H1 (cell line): ENCODE measurements at regions not wholly inside any gene's neighbourhood (a gene's known extent, or its start where the extent isn't known, plus 50 kb on each side); places are given as distances from the start of the nearest gene placed in this dataset.

Experiments
- KDM1A ChIP-seq: fragments of 200-600, 300-600 bp; sonication (generic); IDR thresholded peaks from 2 replicates; pipeline ENCODE4 v1.7.1; 2016; ENCODE audit warnings: mild to moderate bottlenecking, low read length, borderline replicate concordance
- POLR2A ChIP-seq, 2 experiments: IDR thresholded peaks; 1 replicate in 1 of 2; 2 replicates in 1 of 2; pipeline ENCODE4 v1.6.1; 2011; ENCODE audit warnings: low read depth in 2 of 2, low read length in 2 of 2, mild to moderate bottlenecking in 2 of 2; ENCODE audit errors: control extremely low read depth in 1 of 2
- RXRA ChIP-seq: IDR thresholded peaks from 2 replicates; pipeline ENCODE4 v1.6.1; 2011; ENCODE audit warnings: low read depth, mild to moderate bottlenecking, low read length, moderate library complexity; ENCODE audit not compliant: insufficient read depth
- SP1 ChIP-seq: IDR thresholded peaks from 2 replicates; pipeline ENCODE4 v1.6.1; 2011; ENCODE audit warnings: low read depth, low read length
- TEAD4 ChIP-seq: IDR thresholded peaks from 2 replicates; pipeline ENCODE4 v1.6.1; 2012; ENCODE audit warnings: low read depth, low read length, inconsistent platforms, mixed read lengths
- YY1 ChIP-seq: IDR thresholded peaks from 2 replicates; pipeline ENCODE4 v1.6.1; 2011; ENCODE audit warnings: low read depth, mild to moderate bottlenecking, low read length
- TF ChIP-seq, protein P1 (sequence below), 3 experiments: IDR thresholded peaks; 1 replicate in 2 of 3; 2 replicates in 1 of 3; pipeline versions ENCODE4 v1.5.1 to v1.6.1; 2011; ENCODE audit warnings: low read length in 3 of 3, mild to moderate bottlenecking in 3 of 3, inconsistent platforms in 2 of 3, low read depth in 1 of 3, moderate library complexity in 1 of 3; ENCODE audit not compliant: insufficient read depth in 1 of 3; ENCODE audit errors: control extremely low read depth in 1 of 3
- TF ChIP-seq, protein P2 (sequence below): fragments of 300-600 bp; sonication (generic); IDR thresholded peaks from 2 replicates; pipeline ENCODE4 v1.7.1; 2012; ENCODE audit warnings: low read length, moderate library complexity, mild to moderate bottlenecking, inconsistent platforms; ENCODE audit not compliant: insufficient replicate concordance

DNA sequence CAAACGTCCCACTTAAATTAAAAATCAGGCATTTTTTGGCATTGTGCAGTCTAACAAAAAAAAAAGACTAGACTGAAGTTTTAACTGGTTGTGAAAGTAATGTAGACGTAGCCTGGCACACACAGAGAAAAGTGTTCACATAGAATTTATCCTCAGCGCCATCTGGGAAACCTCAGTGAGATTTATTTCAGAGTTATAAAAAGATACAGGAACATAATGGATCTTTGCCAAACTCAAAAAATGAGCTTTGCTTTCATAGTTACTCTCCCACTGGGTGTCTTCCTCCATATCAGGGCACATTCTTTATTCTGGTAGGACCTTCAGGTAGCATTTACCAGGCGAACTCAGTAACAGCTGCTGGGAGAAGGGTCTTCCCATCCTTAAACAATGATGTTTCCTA lies 532.4 kb upstream of the SALL3 start:
- TF ChIP-seq, protein P1, sequence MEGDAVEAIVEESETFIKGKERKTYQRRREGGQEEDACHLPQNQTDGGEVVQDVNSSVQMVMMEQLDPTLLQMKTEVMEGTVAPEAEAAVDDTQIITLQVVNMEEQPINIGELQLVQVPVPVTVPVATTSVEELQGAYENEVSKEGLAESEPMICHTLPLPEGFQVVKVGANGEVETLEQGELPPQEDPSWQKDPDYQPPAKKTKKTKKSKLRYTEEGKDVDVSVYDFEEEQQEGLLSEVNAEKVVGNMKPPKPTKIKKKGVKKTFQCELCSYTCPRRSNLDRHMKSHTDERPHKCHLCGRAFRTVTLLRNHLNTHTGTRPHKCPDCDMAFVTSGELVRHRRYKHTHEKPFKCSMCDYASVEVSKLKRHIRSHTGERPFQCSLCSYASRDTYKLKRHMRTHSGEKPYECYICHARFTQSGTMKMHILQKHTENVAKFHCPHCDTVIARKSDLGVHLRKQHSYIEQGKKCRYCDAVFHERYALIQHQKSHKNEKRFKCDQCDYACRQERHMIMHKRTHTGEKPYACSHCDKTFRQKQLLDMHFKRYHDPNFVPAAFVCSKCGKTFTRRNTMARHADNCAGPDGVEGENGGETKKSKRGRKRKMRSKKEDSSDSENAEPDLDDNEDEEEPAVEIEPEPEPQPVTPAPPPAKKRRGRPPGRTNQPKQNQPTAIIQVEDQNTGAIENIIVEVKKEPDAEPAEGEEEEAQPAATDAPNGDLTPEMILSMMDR (IDR thresholded peaks at IDR 0.05; ENCODE audit: control extremely low read depth in 1 of 3, insufficient read depth in 1 of 3, low read depth in 1 of 3, low read length in 3 of 3), result no peak
- TF ChIP-seq KDM1A (no peak), RXRA (no peak), TEAD4 (no peak), POLR2A (IDR thresholded peaks at IDR 0.05; ENCODE audit: control extremely low read depth in 1 of 2, low read depth in 2 of 2, low read length in 2 of 2) (no peak), SP1 (no peak), YY1 (no peak)
- TF ChIP-seq, protein P2, sequence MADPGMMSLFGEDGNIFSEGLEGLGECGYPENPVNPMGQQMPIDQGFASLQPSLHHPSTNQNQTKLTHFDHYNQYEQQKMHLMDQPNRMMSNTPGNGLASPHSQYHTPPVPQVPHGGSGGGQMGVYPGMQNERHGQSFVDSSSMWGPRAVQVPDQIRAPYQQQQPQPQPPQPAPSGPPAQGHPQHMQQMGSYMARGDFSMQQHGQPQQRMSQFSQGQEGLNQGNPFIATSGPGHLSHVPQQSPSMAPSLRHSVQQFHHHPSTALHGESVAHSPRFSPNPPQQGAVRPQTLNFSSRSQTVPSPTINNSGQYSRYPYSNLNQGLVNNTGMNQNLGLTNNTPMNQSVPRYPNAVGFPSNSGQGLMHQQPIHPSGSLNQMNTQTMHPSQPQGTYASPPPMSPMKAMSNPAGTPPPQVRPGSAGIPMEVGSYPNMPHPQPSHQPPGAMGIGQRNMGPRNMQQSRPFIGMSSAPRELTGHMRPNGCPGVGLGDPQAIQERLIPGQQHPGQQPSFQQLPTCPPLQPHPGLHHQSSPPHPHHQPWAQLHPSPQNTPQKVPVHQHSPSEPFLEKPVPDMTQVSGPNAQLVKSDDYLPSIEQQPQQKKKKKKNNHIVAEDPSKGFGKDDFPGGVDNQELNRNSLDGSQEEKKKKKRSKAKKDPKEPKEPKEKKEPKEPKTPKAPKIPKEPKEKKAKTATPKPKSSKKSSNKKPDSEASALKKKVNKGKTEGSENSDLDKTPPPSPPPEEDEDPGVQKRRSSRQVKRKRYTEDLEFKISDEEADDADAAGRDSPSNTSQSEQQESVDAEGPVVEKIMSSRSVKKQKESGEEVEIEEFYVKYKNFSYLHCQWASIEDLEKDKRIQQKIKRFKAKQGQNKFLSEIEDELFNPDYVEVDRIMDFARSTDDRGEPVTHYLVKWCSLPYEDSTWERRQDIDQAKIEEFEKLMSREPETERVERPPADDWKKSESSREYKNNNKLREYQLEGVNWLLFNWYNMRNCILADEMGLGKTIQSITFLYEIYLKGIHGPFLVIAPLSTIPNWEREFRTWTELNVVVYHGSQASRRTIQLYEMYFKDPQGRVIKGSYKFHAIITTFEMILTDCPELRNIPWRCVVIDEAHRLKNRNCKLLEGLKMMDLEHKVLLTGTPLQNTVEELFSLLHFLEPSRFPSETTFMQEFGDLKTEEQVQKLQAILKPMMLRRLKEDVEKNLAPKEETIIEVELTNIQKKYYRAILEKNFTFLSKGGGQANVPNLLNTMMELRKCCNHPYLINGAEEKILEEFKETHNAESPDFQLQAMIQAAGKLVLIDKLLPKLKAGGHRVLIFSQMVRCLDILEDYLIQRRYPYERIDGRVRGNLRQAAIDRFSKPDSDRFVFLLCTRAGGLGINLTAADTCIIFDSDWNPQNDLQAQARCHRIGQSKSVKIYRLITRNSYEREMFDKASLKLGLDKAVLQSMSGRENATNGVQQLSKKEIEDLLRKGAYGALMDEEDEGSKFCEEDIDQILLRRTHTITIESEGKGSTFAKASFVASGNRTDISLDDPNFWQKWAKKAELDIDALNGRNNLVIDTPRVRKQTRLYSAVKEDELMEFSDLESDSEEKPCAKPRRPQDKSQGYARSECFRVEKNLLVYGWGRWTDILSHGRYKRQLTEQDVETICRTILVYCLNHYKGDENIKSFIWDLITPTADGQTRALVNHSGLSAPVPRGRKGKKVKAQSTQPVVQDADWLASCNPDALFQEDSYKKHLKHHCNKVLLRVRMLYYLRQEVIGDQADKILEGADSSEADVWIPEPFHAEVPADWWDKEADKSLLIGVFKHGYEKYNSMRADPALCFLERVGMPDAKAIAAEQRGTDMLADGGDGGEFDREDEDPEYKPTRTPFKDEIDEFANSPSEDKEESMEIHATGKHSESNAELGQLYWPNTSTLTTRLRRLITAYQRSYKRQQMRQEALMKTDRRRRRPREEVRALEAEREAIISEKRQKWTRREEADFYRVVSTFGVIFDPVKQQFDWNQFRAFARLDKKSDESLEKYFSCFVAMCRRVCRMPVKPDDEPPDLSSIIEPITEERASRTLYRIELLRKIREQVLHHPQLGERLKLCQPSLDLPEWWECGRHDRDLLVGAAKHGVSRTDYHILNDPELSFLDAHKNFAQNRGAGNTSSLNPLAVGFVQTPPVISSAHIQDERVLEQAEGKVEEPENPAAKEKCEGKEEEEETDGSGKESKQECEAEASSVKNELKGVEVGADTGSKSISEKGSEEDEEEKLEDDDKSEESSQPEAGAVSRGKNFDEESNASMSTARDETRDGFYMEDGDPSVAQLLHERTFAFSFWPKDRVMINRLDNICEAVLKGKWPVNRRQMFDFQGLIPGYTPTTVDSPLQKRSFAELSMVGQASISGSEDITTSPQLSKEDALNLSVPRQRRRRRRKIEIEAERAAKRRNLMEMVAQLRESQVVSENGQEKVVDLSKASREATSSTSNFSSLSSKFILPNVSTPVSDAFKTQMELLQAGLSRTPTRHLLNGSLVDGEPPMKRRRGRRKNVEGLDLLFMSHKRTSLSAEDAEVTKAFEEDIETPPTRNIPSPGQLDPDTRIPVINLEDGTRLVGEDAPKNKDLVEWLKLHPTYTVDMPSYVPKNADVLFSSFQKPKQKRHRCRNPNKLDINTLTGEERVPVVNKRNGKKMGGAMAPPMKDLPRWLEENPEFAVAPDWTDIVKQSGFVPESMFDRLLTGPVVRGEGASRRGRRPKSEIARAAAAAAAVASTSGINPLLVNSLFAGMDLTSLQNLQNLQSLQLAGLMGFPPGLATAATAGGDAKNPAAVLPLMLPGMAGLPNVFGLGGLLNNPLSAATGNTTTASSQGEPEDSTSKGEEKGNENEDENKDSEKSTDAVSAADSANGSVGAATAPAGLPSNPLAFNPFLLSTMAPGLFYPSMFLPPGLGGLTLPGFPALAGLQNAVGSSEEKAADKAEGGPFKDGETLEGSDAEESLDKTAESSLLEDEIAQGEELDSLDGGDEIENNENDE, result no peak
